ENCODE measurements at regions not wholly inside any gene's neighbourhood (a gene's known extent, or its start where the extent isn't known, plus 50 kb on each side); places are given as distances from the start of the nearest gene placed in this dataset.

GRCh38 chr4:123632693-123633030 is 236.1 kb downstream of the SPRY1 start:
- no peak for TF ChIP-seq CTCF (IDR thresholded peaks at IDR 0.05)
- TF ChIP-seq POLR2A (IDR thresholded peaks at IDR 0.05): no peak

Measured in esophagus squamous epithelium (tissue), 4 donors.